SIG-M5 treated with dmso at 0.1 percent for 504 hours (cell line): ENCODE measurements at regions not wholly inside any gene's neighbourhood (a gene's known extent, or its start where the extent isn't known, plus 50 kb on each side); places are given as distances from the start of the nearest gene placed in this dataset.

Experiments
- DNase-seq: peaks from one replicate; lab custom pipeline; 2025; ENCODE audit not compliant: unreplicated experiment; lab: John Stamatoyannopoulos, UW

GRCh38 chr6:156310701-156311100, 466.5 kb upstream of the ARID1B start:
- no peak for DNase-seq

- DNase-seq, result no peak
Measured at GRCh38 chr6:156309017-156309416, 468.2 kb upstream of the ARID1B start.

- DNase-seq, result no peak
Measured at GRCh38 chr6:156308604-156309003, 468.6 kb upstream of the ARID1B start.

GRCh38 chr6:156306531-156306930, 470.6 kb upstream of the ARID1B start:
- no peak for DNase-seq

- DNase-seq, result no peak
Measured at GRCh38 chr6:156283091-156283490, 494.1 kb upstream of the ARID1B start.

GRCh38 chr6:156282087-156282486, 495.1 kb upstream of the ARID1B start:
- DNase-seq, result no peak

GRCh38 chr6:156281266-156281665, 495.9 kb upstream of the ARID1B start:
- DNase-seq, result no peak

- no peak for DNase-seq
Measured at GRCh38 chr6:156280065-156280464, 497.1 kb upstream of the ARID1B start.

- no peak for DNase-seq
Measured at GRCh38 chr6:156279261-156279969, 497.8 kb upstream of the ARID1B start.

- DNase-seq, result no peak
Measured at GRCh38 chr6:156273065-156273711, 504.0 kb upstream of the ARID1B start.

- no peak for DNase-seq
Measured at GRCh38 chr6:156269751-156270369, 507.3 kb upstream of the ARID1B start.

GRCh38 chr6:156268849-156269248, 508.3 kb upstream of the ARID1B start:
- no peak for DNase-seq

GRCh38 chr6:156262014-156262413, 515.2 kb upstream of the ARID1B start:
- no peak for DNase-seq

- DNase-seq, result no peak
Measured at GRCh38 chr6:156260815-156261214, 516.4 kb upstream of the ARID1B start.

- no peak for DNase-seq
Measured at GRCh38 chr6:156258981-156259380, 518.2 kb upstream of the ARID1B start.

GRCh38 chr6:156256161-156256560, 521.0 kb upstream of the ARID1B start:
- no peak for DNase-seq

GRCh38 chr6:156254240-156254639, 522.9 kb upstream of the ARID1B start:
- no peak for DNase-seq

- DNase-seq, result no peak
Measured at GRCh38 chr6:156250593-156250992, 526.6 kb upstream of the ARID1B start.

- DNase-seq, result no peak
Measured at GRCh38 chr6:156242206-156242605, 535.0 kb upstream of the ARID1B start.

GRCh38 chr6:156231026-156231765, 546.0 kb upstream of the ARID1B start:
- no peak for DNase-seq

GRCh38 chr6:156219973-156220372, 557.2 kb upstream of the ARID1B start:
- DNase-seq, result no peak

- no peak for DNase-seq
Measured at GRCh38 chr6:156205678-156206077, 571.5 kb upstream of the ARID1B start.
